GM18867 (cell line): ENCODE measurements at regions not wholly inside any gene's neighbourhood (a gene's known extent, or its start where the extent isn't known, plus 50 kb on each side); places are given as distances from the start of the nearest gene placed in this dataset.

ENCODE experiments used
- ATAC-seq: cut with Tn5 transposase; IDR thresholded peaks from one replicate; pipeline ENCODE4 v1.9.1; 2021; ENCODE audit warnings: mild to moderate bottlenecking, moderate library complexity; ENCODE audit not compliant: unreplicated experiment

DNA sequence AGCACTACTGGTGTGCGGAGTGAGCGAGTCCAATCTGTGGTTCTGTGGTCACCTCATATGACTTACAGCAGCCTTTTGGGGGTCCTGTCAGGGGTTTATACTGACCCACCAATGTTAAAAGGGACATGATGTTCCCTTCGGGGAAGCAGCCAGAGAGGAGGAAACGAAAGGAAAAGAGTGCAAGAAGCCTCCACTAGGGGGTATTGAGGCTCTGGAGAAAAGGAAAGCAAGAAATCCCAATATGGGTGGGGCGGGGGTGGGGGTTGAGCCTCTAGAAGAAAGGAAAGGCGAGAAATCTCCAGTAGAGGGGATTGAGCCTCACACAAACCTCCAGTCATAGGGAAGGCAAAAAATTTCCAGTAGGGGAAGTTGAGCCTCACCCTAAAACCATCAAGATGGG, 249.3 kb upstream of the ECI2 start:
- no peak for ATAC-seq

DNA sequence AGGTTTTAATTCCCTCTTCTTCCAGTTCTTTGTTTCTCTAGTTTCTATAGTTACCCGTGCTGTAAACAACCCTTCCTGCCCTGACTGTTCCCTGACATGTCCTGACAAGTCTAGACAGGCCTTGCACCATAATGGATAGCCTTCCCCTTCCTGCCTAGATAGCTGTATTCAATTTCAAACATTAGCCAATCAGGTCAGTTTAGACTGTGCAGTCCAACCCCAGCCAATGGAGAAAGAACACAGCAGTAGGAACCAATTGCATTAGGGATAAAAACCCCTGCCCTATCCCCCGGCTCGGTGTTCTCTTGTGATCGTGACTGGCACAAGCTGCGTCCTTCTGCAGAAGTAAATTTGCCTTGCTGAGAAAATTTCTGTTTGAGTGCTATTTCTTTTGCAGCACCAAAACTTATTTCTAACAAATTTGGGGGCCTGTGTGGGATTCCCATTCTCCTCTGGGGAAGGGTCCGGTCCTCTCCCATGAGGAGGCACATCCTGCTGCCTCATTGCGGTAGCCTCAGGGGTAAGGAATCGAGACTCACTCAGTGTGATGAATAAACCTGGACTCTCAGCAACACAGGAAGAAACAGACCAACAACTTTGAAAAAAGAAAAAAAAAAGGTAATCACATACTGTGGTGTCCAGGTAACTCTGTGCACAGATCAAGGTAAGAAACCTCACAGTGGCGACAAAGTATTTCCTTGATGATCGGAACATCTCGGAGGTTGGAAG, 248.7 kb upstream of the ECI2 start:
- ATAC-seq, result no peak

DNA sequence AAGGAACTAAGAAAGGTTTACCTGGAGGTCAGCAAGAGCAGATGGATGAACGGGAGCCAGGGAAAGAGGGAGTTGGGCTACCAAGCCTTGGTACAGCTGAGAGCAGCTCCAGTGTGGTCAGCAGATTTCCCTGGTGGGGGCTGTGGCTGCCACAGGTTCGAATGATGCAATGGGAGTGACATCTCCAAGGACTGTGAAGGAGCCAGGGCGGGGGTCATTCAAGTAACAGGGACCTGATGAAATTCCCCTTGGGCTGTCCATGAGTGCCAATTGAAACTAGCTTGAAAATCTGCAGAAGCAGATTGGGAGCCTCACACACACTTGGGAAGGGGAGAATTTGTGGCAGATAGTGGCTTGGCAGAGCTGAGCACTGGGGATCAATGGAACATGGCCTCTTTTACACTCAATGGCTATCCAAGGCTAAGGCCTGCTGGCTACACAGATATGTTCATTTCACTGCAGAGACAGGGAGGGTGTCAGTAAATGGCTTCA, 247.0 kb upstream of the ECI2 start:
- ATAC-seq, result no peak

DNA sequence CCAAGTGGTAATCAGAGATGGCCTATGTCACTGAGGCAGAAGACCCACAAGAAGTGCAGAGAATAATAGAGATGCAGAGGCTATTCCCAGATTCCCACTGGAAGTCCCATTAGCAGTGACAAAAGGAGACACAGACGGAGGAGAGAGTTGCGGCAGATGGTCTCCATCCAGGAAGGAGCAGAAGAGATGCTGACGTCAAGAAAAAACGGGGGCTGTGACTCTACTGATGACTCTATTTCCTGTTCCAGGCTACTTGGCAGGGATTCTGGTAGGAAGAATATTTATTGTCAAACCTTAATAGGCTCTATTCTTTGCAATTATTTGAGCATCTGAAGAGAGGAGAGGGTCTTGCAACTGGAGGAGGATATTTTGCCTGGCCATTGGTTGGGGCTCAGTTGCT, 246.0 kb upstream of the ECI2 start:
- ATAC-seq, result no peak

DNA sequence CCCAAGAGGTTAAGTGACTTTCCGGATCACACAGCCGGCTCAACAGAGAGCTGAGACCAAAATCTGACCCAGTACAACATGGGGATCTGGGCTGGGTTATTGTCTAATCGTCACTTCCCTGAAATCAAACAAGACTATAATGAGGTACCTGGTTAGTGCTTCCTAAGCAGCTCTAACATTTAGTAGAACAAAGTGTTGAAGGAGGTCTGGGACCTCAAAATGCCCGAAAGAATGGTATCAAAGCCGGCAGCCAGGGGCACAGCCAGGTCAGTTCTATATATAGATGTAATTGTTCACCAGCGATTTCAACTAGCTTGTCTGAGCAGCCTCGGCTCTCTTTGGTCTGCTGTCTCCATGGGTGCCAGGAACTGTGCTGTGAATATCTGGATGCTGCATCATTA, 245.5 kb upstream of the ECI2 start:
- ATAC-seq, result no peak

DNA sequence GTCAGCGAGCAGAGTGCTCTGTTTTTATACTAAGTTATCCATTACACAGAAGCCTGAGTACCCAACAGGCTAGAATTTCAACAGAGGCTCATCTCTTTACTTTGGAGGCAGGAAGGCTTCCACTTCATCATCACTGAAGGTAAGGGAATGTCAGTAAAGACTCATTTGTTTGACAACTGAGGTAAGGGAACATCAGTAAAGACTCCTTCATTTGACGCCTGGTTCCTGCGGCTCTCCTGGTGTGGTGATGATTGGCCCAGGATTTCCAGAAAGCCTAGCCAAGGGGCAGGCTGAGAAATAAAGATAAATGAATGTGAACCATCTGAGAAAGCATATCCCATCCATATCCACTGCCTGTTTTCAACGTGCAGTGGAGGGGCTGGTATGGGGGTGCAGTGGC, 244.6 kb upstream of the ECI2 start:
- ATAC-seq, result no peak

DNA sequence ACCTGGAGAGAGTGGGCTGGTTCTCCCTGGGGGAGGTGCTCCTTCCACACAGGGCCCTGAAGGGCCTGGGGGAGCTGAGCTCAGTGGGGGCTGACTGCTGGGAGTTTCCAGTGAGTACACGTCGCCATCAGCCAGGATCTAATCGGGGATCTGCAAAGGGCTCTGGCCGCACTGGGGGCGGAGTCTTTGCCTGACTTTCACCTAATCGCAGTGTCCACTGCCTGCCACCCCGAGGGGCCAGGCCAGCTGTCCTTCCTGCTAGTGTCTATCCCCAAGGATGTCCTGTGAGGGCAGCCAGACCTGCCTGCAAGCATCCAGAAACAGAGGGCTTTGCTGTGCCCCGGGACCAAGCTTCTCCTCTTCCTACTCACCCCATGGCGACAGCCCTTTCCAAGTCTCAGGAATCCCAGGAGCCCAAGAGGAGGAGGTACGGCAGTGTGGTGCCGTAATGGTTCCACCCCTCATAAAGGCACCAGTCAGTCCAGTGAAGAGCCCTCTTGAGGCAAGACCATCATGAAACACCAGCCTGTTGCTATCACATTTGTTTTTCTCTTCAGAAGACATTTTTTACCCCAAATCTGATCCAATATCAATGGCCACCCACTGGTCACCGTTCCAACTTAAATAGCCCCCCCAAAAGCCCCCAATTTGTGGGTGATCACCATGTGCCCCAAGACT, 243.1 kb upstream of the ECI2 start:
- no peak for ATAC-seq

DNA sequence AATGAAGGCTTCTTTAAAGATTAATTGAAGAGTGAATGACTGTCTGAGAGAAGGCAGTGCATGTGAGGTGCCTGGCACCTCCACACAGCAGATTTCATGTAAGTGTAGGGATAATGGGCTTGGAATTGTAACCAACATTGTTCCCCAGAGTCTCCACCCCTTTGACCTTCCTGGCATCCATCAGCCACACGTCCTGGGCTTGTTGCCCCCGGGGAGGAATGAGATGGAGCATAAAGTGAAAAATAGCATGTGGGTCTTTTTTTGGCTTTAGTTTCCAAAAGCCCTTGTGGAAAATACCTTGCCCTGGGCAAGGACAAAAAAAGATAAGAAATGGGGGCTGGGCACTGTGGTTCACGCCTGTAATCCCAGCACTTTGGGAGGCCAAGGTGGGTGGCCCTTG, 242.2 kb upstream of the ECI2 start:
- no peak for ATAC-seq

DNA sequence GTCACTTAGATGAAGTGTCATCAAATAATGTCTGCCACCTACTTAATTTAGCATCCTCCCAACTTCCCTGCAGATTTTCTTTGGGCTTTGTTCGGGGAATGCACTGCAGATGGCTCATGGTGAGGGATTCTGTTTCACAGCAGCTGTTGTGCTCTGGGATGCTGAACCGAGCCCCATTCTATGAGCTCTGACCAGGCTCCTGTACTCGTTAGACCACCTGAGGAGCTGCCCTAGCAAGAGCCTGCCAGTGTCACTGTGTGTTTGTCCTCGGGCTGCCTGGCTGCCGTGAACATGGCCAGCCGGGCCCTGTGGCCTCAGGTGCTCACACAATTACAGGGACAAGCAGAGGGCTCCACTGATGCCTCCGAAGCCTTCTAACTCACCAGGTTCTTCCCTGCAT, 238.8 kb upstream of the ECI2 start:
- no peak for ATAC-seq

DNA sequence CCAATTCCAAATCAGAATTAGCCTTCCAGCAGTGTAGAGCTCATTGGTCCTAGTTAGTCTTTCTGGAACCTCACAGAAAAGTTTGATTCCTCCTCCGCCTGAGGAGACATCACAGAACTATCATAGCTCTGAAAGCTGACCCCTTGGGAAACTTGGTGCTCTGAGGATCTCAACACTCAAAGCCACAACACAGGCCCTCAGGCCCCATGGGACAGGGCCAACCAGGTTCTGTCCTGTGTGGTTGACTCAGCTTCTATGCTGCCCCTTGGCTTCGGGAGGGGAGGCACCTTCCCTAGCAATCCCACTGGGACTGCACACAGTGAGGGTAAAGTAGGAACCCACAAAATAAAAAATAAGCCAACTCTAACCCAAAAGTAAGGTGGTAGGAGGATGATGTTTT, 237.5 kb upstream of the ECI2 start:
- ATAC-seq, result no peak

DNA sequence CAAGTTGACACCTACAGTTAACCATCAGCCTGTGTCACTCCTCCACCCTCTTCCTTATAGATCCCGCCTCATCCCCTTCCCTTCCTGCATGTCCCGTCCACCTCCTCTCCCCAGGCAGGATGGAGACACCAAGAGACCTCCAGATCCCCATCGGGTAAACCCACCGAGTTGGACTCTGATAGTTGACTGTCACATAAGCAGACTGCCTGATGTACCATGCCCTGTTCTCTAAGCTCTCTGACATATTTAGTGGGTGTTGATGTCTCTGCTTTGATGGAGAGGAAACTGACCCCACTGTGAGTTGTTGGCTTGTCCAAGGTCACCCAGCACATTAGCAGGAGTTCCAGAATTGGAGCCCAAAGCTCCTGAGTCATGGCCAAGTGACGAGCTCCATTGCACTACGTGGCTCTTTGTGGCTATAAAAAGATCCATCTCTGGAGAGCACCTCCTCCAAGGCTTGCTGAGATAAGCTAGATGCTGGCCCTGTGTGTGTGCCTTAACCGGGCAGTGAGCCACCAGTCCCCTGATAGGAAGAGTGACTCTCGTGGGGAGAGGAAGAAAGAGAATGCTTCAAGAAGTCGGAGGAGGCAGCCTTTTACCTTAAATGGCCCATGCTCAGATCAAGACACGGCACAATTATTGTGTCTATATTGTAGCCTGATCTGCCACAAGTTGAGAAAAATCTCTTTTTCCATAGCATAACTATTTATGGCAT, 236.0 kb upstream of the ECI2 start:
- ATAC-seq, result no peak

DNA sequence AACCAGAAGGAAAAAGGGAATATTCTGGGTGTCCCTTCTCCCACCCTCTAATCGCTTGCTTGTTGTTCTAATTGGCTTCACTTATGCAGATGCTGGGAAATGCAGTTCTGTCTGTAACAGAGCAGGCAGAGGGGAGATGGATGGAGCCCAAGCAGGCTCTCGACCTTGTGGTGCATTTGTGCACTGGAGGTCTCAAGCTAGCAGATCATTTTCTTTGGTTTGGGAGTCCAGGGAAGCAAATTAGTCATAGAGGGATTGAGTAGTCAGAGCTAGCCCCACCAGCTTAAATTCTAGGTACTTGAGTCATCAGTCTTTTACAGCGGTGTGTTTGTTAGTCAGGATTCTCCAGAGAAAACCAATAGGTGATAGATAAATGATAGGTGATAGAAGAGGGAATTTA, 234.7 kb upstream of the ECI2 start:
- ATAC-seq, result no peak

DNA sequence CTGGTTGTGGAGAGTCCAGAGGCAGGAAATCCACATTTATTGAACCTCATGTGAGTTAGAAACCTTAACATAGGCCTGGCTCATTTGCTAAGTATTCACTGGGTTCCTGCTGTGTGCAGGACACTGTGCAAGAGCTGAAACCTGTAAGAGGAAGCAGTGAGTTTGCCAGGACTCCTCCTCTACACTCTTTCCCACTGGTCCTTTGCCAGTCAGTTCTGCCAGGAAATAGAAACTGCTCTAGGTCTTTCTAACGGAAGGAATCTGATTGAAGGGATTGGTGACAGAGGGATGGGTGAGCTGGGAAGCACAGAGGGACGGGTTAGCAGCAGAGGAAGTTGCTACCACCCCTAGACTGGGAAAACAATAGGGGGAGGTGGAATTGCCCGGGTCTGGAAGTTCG, 234.2 kb upstream of the ECI2 start:
- ATAC-seq, result no peak

DNA sequence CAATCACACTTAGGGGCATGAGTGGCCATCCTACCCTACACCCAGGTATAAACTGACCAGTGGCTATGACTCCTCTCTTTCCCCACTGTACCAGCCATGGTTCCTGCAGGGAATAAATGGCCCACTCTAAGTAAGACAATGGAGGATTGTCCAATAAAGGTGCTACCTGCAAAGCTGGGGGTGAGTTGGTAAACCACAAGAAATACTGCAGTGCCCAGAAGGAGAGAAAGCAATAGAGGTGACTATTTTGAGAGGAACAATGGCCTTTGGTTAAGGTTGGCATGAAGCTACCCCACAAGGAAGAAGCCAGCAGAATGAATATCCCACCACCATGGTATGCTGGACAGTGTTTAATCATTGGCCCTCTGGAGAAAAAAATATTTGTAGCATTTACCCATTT, 233.3 kb upstream of the ECI2 start:
- no peak for ATAC-seq

DNA sequence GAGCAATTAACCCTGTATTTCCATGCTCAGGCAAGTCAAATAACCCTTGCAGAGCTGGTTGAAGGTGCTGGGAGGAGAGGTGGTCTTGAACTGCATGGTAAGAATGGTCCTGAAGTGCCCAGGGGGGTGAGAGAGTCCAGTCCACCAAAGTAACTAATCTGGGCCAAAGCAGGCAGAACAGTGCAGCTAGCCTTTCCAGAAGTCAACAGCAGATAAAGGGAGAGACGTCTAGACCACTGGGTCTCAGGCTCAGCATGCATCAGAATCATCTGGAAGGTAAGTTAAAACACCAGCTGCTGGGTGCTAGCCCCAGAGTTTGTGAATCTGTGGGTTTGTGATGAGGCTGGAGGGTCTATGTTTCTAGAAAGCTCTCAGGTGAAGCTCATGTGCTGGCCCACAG, 232.3 kb upstream of the ECI2 start:
- no peak for ATAC-seq

DNA sequence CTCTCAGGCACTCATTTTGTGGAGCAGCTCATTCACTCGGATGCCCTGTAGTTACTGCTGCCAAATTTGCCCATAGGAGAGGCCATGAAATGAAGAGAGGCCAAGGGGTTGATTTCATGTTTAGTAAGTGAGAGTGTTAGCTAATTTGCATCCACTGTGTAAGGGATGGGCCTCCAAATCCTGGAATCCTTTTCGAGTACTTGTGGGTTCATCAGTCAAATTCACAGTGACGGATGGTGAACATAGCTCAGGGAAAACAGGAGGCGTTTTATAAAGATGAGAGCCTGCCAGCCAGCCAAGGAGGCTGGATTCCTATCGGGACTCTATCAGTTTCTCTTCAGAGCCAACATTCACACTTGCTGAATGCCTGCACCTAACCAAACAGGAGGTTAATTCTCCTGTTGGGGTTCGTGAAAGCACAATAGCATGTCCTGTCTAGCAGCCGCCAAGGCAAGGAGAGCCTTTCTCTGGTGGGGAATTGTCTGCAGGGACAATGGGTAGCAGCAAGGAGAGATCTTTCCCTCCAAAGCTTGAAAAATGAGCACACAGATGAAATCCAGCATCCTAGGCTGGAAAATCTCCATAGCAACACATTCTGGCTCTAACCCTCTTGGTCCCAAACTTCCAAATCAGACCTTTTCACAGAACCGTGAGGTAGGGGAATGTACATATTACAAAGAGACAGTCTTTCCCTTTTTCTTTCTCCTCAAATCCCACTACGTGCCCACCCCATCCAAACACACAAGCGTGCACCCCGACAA, 231.4 kb upstream of the ECI2 start:
- ATAC-seq, result no peak

DNA sequence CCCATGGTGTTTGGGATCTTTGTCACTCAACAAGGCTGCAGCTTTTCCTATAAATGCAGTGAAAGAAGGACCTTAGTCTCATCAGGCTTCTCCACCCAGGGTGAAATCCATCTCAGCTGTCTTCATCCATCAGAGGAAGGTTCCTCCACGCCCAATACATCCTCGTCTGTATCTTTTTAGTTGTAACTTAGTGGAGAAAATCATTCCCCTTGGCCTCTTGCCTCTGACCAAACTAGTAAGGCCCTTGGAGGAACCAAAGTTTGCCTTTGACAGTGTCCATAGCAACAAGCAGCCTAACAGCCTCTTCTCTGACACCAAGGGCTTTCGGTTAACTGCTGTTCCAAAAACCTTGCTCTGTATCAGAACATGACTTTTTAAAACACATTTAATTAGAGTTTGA, 230.3 kb upstream of the ECI2 start:
- no peak for ATAC-seq

DNA sequence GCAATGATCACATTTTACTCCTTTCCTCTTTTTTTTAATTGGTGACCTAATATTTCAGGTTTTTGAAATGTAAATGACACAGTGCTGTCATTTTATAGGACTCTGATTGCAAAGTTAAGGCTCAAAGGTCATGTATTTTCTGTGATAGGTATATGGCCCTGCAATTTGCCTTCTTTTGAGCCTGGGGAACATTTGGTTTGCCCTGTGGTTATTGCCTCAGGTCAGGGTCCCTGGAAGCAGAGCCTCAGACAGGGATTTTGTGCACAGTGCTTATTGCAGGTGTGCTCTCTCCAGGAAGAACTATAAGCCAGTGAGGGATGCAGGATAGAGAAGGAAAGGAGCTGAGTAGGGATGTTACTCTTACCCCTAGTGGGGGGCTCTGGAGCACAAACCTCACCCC, 229.3 kb upstream of the ECI2 start:
- no peak for ATAC-seq

DNA sequence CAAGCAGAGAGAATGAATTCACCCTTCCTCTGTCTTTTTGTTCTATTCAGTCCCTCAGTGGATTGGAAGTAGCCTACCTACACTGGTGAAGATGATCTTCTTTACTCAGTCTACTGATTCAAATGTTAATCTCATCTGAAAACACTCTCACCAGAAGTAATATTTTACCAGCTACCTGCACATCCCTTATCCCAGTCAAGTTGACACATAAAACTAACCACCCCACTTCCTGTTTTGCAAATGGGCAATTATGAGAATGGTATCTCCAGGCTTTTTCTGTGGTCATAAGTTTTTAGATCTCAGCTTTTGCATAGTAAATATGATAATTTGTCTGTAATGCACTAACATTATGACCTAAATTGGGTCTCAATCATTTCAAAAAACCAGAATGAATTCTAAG, 228.8 kb upstream of the ECI2 start:
- no peak for ATAC-seq

DNA sequence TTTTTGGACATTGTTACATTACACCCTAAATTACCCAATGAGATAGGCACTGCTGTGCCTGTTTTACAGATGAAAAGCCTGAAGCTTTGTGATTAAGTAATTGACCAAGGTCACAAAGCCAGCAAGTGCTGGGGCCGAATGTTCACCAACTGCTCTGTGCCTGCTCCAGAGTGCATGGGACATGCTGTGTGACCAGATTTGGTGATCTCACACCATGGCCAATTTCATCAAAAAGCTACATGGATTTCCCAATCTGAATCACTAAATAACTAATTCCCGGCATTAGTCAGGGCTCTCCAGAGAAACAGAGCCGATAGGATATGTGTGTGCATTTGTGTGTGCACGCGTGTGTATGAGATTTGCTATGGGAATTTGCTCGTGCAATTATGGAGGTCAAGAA, 228.3 kb upstream of the ECI2 start:
- no peak for ATAC-seq

DNA sequence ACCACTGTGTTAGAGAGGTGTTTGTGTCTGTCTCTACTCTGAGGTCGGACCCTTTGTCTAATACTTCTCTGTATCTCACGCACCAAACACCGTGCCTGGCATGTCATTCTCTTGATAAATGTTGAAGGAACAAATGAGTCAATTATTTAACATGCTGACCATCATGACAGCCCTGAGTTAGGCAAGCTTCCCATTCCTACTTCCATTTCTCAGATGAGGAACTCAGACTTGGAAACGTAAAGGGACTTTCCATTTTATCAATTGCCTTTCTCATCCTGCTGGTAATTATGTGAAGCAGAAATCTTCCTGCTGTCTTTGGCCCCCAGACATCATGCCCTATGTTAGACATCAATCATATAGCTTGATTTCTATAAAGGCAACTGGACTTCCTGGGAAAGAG, 227.0 kb upstream of the ECI2 start:
- ATAC-seq, result no peak
